GM13977 (cell line): ENCODE measurements at regions not wholly inside any gene's neighbourhood (a gene's known extent, or its start where the extent isn't known, plus 50 kb on each side); places are given as distances from the start of the nearest gene placed in this dataset.

Experiments used
- DNase-seq: peaks from one replicate; pipeline ENCODE4 v3.0.0; 2012; ENCODE audit warnings: low spot score
- CTCF ChIP-seq: IDR thresholded peaks from 2 replicates; pipeline ENCODE4 v1.5.1; 2012; ENCODE audit warnings: mild to moderate bottlenecking, control low read depth; ENCODE audit not compliant: insufficient read depth; ENCODE audit errors: extremely low read depth, missing control alignments
- in situ Hi-C: fragments of 300-500 bp; cut with MboI; formaldehyde crosslinking; loops from one replicate; pipeline ENCODE4 v1.12.0; 2022; ENCODE audit warnings: low sequenced_read_pairs, low pct_unique_long_range_greater_than_20kb, mixed read lengths, inconsistent platforms; ENCODE audit not compliant: unreplicated experiment

- in situ Hi-C loops: no loop called here
- TF ChIP-seq CTCF: no peak
- no peak for DNase-seq
These were observed 888.9 kb downstream of the BRD1 start for GRCh38 chr22:48938741-48939140.

- no peak for DNase-seq
- TF ChIP-seq CTCF: no peak
- in situ Hi-C loops: no loop called here
These were observed 890.5 kb downstream of the BRD1 start for GRCh38 chr22:48937032-48937639.

- no peak for TF ChIP-seq CTCF
- DNase-seq: no peak
- in situ Hi-C loops: no loop called here
These were observed 891.3 kb downstream of the BRD1 start for GRCh38 chr22:48936391-48936790.

- in situ Hi-C loops: no loop called here
- TF ChIP-seq CTCF: no peak
- DNase-seq: no peak
These were observed 893.2 kb downstream of the BRD1 start for GRCh38 chr22:48934446-48934845.

- in situ Hi-C loops: no loop called here
- no peak for DNase-seq
- no peak for TF ChIP-seq CTCF
These were observed 896.2 kb downstream of the BRD1 start for GRCh38 chr22:48931452-48931851.

- no peak for TF ChIP-seq CTCF
- in situ Hi-C loops: no loop called here
- no peak for DNase-seq
These were observed 898.3 kb downstream of the BRD1 start for GRCh38 chr22:48929276-48929790.
